WTC11 (cell line): ENCODE measurements at regions not wholly inside any gene's neighbourhood (a gene's known extent, or its start where the extent isn't known, plus 50 kb on each side); places are given as distances from the start of the nearest gene placed in this dataset.
"Not testable (repeated sequence)": the region's sequence is repeated elsewhere in the genome, so short reads cannot be mapped to it uniquely, and the experiment has no call there.

Experiments
- ATAC-seq: fragments of 200-7000 bp; cut with Tn5 transposase; 2 replicates; pipeline ENCODE4 v1.10.0; 2021; ENCODE audit warnings: mild to moderate bottlenecking, moderate library complexity
- CTCF ChIA-PET: fragments of 300-600 bp; sonication (Branson Sonifier 250); formaldehyde crosslinking; loops from one replicate; lab custom pipeline; 2021; ENCODE audit warnings: antibody characterized with exemption; lab: Charles Lee
- POLR2A ChIA-PET: fragments of 350-600 bp; sonication (Branson Sonifier 250); formaldehyde crosslinking; loops from one replicate; lab custom pipeline; 2021; ENCODE audit warnings: antibody characterized with exemption; lab: Charles Lee
- DNase-seq: peaks from one replicate; pipeline ENCODE4 v3.0.0; 2021; ENCODE audit warnings: low spot score
- H3K27ac Mint-ChIP-seq: 2 replicates; pipeline ENCODE4 v1.8.0; 2021; ENCODE audit warnings: mixed read lengths
- H3K27me3 Mint-ChIP-seq: 2 replicates; pipeline ENCODE4 v1.8.0; 2021; ENCODE audit warnings: low read depth, mild to moderate bottlenecking, moderate library complexity, mixed read lengths
- H3K36me3 Mint-ChIP-seq: 2 replicates; pipeline ENCODE4 v1.8.0; 2021; ENCODE audit warnings: mixed read lengths
- H3K4me1 Mint-ChIP-seq: 2 replicates; pipeline ENCODE4 v1.8.0; 2022; ENCODE audit warnings: mixed read lengths
- H3K4me3 Mint-ChIP-seq: 2 replicates; pipeline ENCODE4 v1.8.0; 2021; ENCODE audit warnings: mild to moderate bottlenecking, moderate library complexity, mixed read lengths
- H3K9me3 Mint-ChIP-seq: 2 replicates; pipeline ENCODE4 v1.8.0; 2021; ENCODE audit warnings: mixed read lengths
- ATF1 ChIP-seq: sonication (generic); formaldehyde crosslinking; IDR thresholded peaks from 2 replicates; pipeline ENCODE4 v1.8.1; 2023; ENCODE audit warnings: mild to moderate bottlenecking, moderate library complexity, missing genetic modification reagents
- EMX1 ChIP-seq: fragments of 250-450 bp; sonication (Bioruptor Pico); IDR thresholded peaks from 2 replicates; pipeline ENCODE4 v1.8.0; 2021; ENCODE audit warnings: mild to moderate bottlenecking
- TEAD1 ChIP-seq: sonication (generic); formaldehyde crosslinking; IDR thresholded peaks from 2 replicates; pipeline ENCODE4 v1.8.0; 2022; ENCODE audit warnings: mild to moderate bottlenecking, missing genetic modification reagents
- TP53 ChIP-seq: sonication (generic); formaldehyde crosslinking; IDR thresholded peaks from 2 replicates; pipeline ENCODE4 v1.8.1; 2023; ENCODE audit warnings: mild to moderate bottlenecking, missing genetic modification reagents
- ZNF263 ChIP-seq: sonication (generic); formaldehyde crosslinking; IDR thresholded peaks from 2 replicates; pipeline ENCODE4 v1.8.1; 2022; ENCODE audit warnings: low read depth, mild to moderate bottlenecking, moderate library complexity, missing genetic modification reagents
- TF ChIP-seq, protein P1 (sequence below): sonication (generic); formaldehyde crosslinking; IDR thresholded peaks from 2 replicates; pipeline ENCODE4 v1.8.0; 2022; ENCODE audit warnings: mild to moderate bottlenecking, missing genetic modification reagents
- TF ChIP-seq, protein P2 (sequence below): sonication (generic); formaldehyde crosslinking; IDR thresholded peaks from 2 replicates; pipeline ENCODE4 v1.8.1; 2023; ENCODE audit warnings: mild to moderate bottlenecking, missing genetic modification reagents
- TF ChIP-seq, protein P3 (sequence below): sonication (generic); formaldehyde crosslinking; IDR thresholded peaks from 2 replicates; pipeline ENCODE4 v1.8.0; 2023; ENCODE audit warnings: missing genetic modification reagents
- TF ChIP-seq, protein P4 (sequence below): fragments of 250-450 bp; sonication (Bioruptor Pico); IDR thresholded peaks from 2 replicates; pipeline ENCODE4 v1.9.0; 2021; ENCODE audit warnings: mild to moderate bottlenecking, borderline replicate concordance
- TF ChIP-seq, protein P5 (sequence below): sonication (generic); formaldehyde crosslinking; IDR thresholded peaks from 2 replicates; pipeline ENCODE4 v1.8.0; 2023; ENCODE audit warnings: mild to moderate bottlenecking, missing genetic modification reagents
- TF ChIP-seq, protein P6 (sequence below): fragments of 250-450 bp; sonication (Bioruptor Pico); IDR thresholded peaks from 2 replicates; pipeline ENCODE4 v2.1.2; 2022; ENCODE audit warnings: mild to moderate bottlenecking, moderate library complexity
- TF ChIP-seq, protein P7 (sequence below): sonication (generic); formaldehyde crosslinking; IDR thresholded peaks from 2 replicates; pipeline ENCODE4 v1.8.0; 2022; ENCODE audit warnings: mild to moderate bottlenecking, missing genetic modification reagents

DNA sequence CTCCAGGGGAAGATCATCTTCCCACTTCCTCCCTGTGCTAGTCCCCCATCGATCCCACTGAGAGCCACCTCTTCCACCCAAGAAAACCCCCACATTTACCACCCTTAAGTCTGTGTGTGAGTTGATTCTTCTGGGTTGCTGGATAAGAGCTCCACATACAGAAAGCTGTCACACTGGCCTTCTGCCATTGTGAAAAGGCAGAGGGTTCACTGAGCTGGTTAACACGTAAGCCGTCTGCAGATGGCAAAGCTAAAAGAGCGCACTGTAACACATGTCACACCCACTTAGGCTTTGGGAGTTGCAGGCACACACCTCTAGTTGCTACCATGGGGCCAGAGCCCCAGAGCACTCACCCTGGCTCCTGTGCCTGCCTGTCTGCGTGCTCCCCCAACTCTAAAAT lies 309.8 kb upstream of the LRRC3B start (continued):
- TF ChIP-seq, protein P1, sequence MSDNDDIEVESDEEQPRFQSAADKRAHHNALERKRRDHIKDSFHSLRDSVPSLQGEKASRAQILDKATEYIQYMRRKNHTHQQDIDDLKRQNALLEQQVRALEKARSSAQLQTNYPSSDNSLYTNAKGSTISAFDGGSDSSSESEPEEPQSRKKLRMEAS (CRISPR knock-in tag), result no peak

DNA sequence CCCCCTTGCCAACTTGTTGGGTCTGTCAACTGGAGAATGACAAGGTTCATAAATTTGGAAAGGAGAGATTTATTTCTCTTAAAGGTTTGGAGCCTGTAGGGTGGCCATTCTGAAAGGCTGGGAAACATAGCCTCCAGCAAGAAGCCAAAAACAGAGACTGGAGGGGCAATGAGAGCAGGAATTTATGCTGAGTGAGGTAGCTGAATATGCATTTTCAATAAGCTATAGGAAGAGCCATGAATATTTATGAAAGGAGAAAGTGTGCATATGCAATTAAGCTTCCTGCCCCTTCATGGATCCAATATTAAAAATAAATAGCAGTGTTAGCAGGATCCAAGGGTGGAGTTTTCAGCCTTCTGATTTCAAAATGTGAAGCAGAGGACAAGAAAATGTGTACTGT lies 306.1 kb upstream of the LRRC3B start:
- no peak for ATAC-seq
- no peak for DNase-seq
- no peaks in the 10 kb centered on the region for H3K4me1 Mint-ChIP-seq
- TF ChIP-seq TP53 (CRISPR knock-in tag) (no peak), TEAD1 (CRISPR knock-in tag) (no peak), ZNF263 (CRISPR knock-in tag) (no peak), EMX1 (CRISPR knock-in tag) (no peak), ATF1 (CRISPR knock-in tag) (no peak)
- TF ChIP-seq, protein P2, sequence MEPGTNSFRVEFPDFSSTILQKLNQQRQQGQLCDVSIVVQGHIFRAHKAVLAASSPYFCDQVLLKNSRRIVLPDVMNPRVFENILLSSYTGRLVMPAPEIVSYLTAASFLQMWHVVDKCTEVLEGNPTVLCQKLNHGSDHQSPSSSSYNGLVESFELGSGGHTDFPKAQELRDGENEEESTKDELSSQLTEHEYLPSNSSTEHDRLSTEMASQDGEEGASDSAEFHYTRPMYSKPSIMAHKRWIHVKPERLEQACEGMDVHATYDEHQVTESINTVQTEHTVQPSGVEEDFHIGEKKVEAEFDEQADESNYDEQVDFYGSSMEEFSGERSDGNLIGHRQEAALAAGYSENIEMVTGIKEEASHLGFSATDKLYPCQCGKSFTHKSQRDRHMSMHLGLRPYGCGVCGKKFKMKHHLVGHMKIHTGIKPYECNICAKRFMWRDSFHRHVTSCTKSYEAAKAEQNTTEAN (CRISPR knock-in tag), result no peak
- TF ChIP-seq, protein P3, sequence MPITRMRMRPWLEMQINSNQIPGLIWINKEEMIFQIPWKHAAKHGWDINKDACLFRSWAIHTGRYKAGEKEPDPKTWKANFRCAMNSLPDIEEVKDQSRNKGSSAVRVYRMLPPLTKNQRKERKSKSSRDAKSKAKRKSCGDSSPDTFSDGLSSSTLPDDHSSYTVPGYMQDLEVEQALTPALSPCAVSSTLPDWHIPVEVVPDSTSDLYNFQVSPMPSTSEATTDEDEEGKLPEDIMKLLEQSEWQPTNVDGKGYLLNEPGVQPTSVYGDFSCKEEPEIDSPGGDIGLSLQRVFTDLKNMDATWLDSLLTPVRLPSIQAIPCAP, result no peak
- TF ChIP-seq, protein P4, sequence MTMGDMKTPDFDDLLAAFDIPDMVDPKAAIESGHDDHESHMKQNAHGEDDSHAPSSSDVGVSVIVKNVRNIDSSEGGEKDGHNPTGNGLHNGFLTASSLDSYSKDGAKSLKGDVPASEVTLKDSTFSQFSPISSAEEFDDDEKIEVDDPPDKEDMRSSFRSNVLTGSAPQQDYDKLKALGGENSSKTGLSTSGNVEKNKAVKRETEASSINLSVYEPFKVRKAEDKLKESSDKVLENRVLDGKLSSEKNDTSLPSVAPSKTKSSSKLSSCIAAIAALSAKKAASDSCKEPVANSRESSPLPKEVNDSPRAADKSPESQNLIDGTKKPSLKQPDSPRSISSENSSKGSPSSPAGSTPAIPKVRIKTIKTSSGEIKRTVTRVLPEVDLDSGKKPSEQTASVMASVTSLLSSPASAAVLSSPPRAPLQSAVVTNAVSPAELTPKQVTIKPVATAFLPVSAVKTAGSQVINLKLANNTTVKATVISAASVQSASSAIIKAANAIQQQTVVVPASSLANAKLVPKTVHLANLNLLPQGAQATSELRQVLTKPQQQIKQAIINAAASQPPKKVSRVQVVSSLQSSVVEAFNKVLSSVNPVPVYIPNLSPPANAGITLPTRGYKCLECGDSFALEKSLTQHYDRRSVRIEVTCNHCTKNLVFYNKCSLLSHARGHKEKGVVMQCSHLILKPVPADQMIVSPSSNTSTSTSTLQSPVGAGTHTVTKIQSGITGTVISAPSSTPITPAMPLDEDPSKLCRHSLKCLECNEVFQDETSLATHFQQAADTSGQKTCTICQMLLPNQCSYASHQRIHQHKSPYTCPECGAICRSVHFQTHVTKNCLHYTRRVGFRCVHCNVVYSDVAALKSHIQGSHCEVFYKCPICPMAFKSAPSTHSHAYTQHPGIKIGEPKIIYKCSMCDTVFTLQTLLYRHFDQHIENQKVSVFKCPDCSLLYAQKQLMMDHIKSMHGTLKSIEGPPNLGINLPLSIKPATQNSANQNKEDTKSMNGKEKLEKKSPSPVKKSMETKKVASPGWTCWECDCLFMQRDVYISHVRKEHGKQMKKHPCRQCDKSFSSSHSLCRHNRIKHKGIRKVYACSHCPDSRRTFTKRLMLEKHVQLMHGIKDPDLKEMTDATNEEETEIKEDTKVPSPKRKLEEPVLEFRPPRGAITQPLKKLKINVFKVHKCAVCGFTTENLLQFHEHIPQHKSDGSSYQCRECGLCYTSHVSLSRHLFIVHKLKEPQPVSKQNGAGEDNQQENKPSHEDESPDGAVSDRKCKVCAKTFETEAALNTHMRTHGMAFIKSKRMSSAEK, result no peak
- TF ChIP-seq, protein P5, sequence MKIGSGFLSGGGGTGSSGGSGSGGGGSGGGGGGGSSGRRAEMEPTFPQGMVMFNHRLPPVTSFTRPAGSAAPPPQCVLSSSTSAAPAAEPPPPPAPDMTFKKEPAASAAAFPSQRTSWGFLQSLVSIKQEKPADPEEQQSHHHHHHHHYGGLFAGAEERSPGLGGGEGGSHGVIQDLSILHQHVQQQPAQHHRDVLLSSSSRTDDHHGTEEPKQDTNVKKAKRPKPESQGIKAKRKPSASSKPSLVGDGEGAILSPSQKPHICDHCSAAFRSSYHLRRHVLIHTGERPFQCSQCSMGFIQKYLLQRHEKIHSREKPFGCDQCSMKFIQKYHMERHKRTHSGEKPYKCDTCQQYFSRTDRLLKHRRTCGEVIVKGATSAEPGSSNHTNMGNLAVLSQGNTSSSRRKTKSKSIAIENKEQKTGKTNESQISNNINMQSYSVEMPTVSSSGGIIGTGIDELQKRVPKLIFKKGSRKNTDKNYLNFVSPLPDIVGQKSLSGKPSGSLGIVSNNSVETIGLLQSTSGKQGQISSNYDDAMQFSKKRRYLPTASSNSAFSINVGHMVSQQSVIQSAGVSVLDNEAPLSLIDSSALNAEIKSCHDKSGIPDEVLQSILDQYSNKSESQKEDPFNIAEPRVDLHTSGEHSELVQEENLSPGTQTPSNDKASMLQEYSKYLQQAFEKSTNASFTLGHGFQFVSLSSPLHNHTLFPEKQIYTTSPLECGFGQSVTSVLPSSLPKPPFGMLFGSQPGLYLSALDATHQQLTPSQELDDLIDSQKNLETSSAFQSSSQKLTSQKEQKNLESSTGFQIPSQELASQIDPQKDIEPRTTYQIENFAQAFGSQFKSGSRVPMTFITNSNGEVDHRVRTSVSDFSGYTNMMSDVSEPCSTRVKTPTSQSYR, result no peak
- TF ChIP-seq, protein P6, sequence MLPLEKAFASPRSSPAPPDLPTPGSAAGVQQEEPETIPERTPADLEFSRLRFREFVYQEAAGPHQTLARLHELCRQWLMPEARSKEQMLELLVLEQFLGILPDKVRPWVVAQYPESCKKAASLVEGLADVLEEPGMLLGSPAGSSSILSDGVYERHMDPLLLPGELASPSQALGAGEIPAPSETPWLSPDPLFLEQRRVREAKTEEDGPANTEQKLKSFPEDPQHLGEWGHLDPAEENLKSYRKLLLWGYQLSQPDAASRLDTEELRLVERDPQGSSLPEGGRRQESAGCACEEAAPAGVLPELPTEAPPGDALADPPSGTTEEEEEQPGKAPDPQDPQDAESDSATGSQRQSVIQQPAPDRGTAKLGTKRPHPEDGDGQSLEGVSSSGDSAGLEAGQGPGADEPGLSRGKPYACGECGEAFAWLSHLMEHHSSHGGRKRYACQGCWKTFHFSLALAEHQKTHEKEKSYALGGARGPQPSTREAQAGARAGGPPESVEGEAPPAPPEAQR (CRISPR knock-in tag), result no peak
- TF ChIP-seq, protein P7, sequence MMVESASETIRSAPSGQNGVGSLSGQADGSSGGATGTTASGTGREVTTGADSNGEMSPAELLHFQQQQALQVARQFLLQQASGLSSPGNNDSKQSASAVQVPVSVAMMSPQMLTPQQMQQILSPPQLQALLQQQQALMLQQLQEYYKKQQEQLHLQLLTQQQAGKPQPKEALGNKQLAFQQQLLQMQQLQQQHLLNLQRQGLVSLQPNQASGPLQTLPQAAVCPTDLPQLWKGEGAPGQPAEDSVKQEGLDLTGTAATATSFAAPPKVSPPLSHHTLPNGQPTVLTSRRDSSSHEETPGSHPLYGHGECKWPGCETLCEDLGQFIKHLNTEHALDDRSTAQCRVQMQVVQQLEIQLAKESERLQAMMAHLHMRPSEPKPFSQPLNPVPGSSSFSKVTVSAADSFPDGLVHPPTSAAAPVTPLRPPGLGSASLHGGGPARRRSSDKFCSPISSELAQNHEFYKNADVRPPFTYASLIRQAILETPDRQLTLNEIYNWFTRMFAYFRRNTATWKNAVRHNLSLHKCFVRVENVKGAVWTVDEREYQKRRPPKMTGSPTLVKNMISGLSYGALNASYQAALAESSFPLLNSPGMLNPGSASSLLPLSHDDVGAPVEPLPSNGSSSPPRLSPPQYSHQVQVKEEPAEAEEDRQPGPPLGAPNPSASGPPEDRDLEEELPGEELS, result no peak
- no peak overlapping the region for H3K27ac Mint-ChIP-seq
- no peaks in the 10 kb centered on the region; the same call in 1 of the 2 replicates for H3K27me3 Mint-ChIP-seq
- POLR2A ChIA-PET, result no interaction called here
- peaks cover 33% of the 10 kb centered on the region for H3K36me3 Mint-ChIP-seq
- CTCF ChIA-PET, result no interaction called here
- H3K4me3 Mint-ChIP-seq, result no peak overlapping the region
- peaks cover 50% of the 10 kb centered on the region for H3K9me3 Mint-ChIP-seq

DNA sequence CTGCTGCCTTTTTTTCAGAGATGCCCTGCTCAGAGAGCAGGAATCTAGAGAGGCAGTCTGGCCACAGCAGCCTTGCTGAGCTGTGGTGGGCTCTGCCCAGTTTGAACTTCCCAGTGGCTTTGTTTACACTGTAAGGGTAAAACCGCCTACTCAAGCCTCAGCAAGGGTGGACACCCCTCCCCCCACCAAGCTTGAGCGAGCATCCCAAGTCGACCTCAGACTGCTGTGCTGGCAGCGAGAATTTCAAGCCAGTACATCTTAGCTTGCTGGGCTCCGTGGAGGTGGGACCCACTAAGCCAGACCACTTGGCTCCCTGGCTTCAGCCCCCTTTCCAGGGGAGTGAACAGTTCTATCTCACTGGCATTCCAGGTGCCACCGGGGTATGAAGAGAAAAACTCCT lies 298.8 kb upstream of the LRRC3B start:
- CTCF ChIA-PET, result not testable (repeated sequence)
- DNase-seq, result peak; percentile 20

More for the DNA sequence above, 298.8 kb upstream of the LRRC3B start:
- ATAC-seq, result peak; percentile 48; the same call in 1 of the 2 replicates
- POLR2A ChIA-PET, H3K27me3 Mint-ChIP-seq, H3K4me3 Mint-ChIP-seq, H3K4me1 Mint-ChIP-seq, H3K27ac Mint-ChIP-seq, H3K36me3 Mint-ChIP-seq: not testable (repeated sequence)
- H3K9me3 Mint-ChIP-seq, result peaks cover 38% of the 10 kb centered on the region
